Urothelium cell line (cell line): ENCODE measurements at regions not wholly inside any gene's neighbourhood (a gene's known extent, or its start where the extent isn't known, plus 50 kb on each side); places are given as distances from the start of the nearest gene placed in this dataset.
A peak's percentile ranks its signal among the peaks of the same experiment; 100 is the strongest.
"Not testable (repeated sequence)": the region's sequence is repeated elsewhere in the genome, so short reads cannot be mapped to it uniquely, and the experiment has no call there.

Source experiments
- DNase-seq: peaks from one replicate; pipeline ENCODE4 v3.0.0; 2011; ENCODE audit warnings: low spot score, mixed read lengths
- FAIRE-seq: peaks from 2 replicates; lab custom pipeline; 2011; peaks lifted over from hg19 to GRCh38; lab: Jason Lieb, UNC

GRCh38 chr6:57975127-57975526, 657.7 kb downstream of the PRIM2 start:
- DNase-seq, FAIRE-seq: not testable (repeated sequence)

GRCh38 chr6:57976371-57976770, 658.9 kb downstream of the PRIM2 start:
- FAIRE-seq, DNase-seq: not testable (repeated sequence)

GRCh38 chr6:57983603-57984002, 666.2 kb downstream of the PRIM2 start:
- not testable (repeated sequence) for DNase-seq
- FAIRE-seq: peak; percentile 91

- not testable (repeated sequence) for DNase-seq
- FAIRE-seq: peak; percentile 27
These were observed 667.1 kb downstream of the PRIM2 start for GRCh38 chr6:57984575-57984974.

GRCh38 chr6:57985734-57986133, 668.3 kb downstream of the PRIM2 start:
- FAIRE-seq, DNase-seq: not testable (repeated sequence)

- DNase-seq, FAIRE-seq: not testable (repeated sequence)
These were observed 669.2 kb downstream of the PRIM2 start for GRCh38 chr6:57986584-57986983.

- not testable (repeated sequence) for DNase-seq
- FAIRE-seq: peak; percentile 42
These were observed 672.2 kb downstream of the PRIM2 start for GRCh38 chr6:57989520-57990080.

GRCh38 chr6:57998858-57999619, 681.6 kb downstream of the PRIM2 start:
- not testable (repeated sequence) for DNase-seq
- peak; percentile 98 for FAIRE-seq

- DNase-seq, FAIRE-seq: not testable (repeated sequence)
These were observed 682.8 kb downstream of the PRIM2 start for GRCh38 chr6:58000233-58000632.

- peak; percentile 17 for FAIRE-seq
- not testable (repeated sequence) for DNase-seq
These were observed 686.2 kb downstream of the PRIM2 start for GRCh38 chr6:58003417-58004167.

- FAIRE-seq, DNase-seq: not testable (repeated sequence)
These were observed 690.0 kb downstream of the PRIM2 start for GRCh38 chr6:58007334-58008000.

GRCh38 chr6:58008001-58008335, 690.5 kb downstream of the PRIM2 start:
- not testable (repeated sequence) for FAIRE-seq, DNase-seq

GRCh38 chr6:58011954-58012600, 694.6 kb downstream of the PRIM2 start:
- not testable (repeated sequence) for FAIRE-seq, DNase-seq

- FAIRE-seq, DNase-seq: not testable (repeated sequence)
These were observed 699.2 kb downstream of the PRIM2 start for GRCh38 chr6:58016614-58017013.

- FAIRE-seq, DNase-seq: not testable (repeated sequence)
These were observed 710.8 kb downstream of the PRIM2 start for GRCh38 chr6:58028188-58028587.

- DNase-seq, FAIRE-seq: not testable (repeated sequence)
These were observed 720.8 kb downstream of the PRIM2 start for GRCh38 chr6:58038213-58038612.

- DNase-seq: not testable (repeated sequence)
- FAIRE-seq: peak; percentile 71
These were observed 729.2 kb downstream of the PRIM2 start for GRCh38 chr6:58046584-58046983.

- DNase-seq, FAIRE-seq: not testable (repeated sequence)
These were observed 730.0 kb downstream of the PRIM2 start for GRCh38 chr6:58047389-58047788.

- DNase-seq: not testable (repeated sequence)
- peak; percentile 83 for FAIRE-seq
These were observed 730.4 kb downstream of the PRIM2 start for GRCh38 chr6:58047865-58048264.
